Right lobe of liver (tissue), 4 donors: ENCODE measurements at regions not wholly inside any gene's neighbourhood (a gene's known extent, or its start where the extent isn't known, plus 50 kb on each side); places are given as distances from the start of the nearest gene placed in this dataset.

ENCODE experiments used
- POLR2A ChIP-seq: fragments of 450-650 bp; IDR thresholded peaks from one replicate; pipeline ENCODE4 v1.6.1; 2017; ENCODE audit warnings: antibody characterized with exemption, mild to moderate bottlenecking
- TF ChIP-seq, protein P1 (sequence below), 4 donors: fragments of 200-600 bp in 3 of 4; fragments of 450-650 bp in 1 of 4; IDR thresholded peaks; one replicate each; pipeline versions ENCODE4 v1.5.1 to v1.8.0; 2016 to 2022; ENCODE audit warnings: antibody characterized with exemption in 4 of 4, mild to moderate bottlenecking in 2 of 4
- donor health status: DM: no; HTN: no; CAD: no.
- donor health status: DM: no; HTN: no; CAD: no.
- donor health status: DM: no; HTN: yes; CAD: no.

DNA sequence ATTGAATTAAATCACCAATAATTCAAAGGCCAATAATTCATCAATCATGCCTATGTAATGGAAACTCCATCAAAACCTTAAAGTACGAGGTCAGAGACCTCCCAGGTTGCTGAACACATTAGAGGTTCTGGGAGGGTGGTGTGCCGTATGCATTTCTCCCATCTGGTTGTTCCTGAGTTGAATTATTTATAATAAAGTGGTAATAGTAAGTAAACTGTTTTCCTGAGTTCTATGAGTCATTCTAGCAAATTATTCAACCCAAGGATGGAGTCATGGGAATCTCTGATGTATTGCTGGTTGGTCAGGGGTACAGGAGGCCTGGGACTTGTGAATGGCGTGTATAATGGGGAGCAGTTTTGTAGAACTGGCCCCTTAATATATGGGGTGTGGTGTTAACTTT is 191.7 kb downstream of the CARTPT start:
- TF ChIP-seq, protein P1, sequence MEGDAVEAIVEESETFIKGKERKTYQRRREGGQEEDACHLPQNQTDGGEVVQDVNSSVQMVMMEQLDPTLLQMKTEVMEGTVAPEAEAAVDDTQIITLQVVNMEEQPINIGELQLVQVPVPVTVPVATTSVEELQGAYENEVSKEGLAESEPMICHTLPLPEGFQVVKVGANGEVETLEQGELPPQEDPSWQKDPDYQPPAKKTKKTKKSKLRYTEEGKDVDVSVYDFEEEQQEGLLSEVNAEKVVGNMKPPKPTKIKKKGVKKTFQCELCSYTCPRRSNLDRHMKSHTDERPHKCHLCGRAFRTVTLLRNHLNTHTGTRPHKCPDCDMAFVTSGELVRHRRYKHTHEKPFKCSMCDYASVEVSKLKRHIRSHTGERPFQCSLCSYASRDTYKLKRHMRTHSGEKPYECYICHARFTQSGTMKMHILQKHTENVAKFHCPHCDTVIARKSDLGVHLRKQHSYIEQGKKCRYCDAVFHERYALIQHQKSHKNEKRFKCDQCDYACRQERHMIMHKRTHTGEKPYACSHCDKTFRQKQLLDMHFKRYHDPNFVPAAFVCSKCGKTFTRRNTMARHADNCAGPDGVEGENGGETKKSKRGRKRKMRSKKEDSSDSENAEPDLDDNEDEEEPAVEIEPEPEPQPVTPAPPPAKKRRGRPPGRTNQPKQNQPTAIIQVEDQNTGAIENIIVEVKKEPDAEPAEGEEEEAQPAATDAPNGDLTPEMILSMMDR (IDR thresholded peaks at IDR 0.05) = no peak
- TF ChIP-seq POLR2A = no peak
